Retinal pigment epithelial cell (primary cell): ENCODE measurements at regions not wholly inside any gene's neighbourhood (a gene's known extent, or its start where the extent isn't known, plus 50 kb on each side); places are given as distances from the start of the nearest gene placed in this dataset.

Experiments
- DNase-seq: peaks from one replicate; pipeline ENCODE4 v3.0.0-alpha.2; 2010; ENCODE audit warnings: low read depth
- H3K4me3 ChIP-seq: 2 replicates; pipeline ENCODE4 v1.5.1; 2011; ENCODE audit warnings: mild to moderate bottlenecking, low read length, control low read depth, moderate library complexity
- CTCF ChIP-seq: conservative IDR thresholded peaks from 2 replicates; pipeline ENCODE4 v1.5.1; 2011; ENCODE audit warnings: low read depth, low read length, control low read depth, inconsistent platforms

- DNase-seq: no peak
- no peak overlapping the region for H3K4me3 ChIP-seq
- TF ChIP-seq CTCF: no peak
These were observed 491.9 kb downstream of the IRS1 start for GRCh38 chr2:226307487-226308322.

- no peak for TF ChIP-seq CTCF
- DNase-seq: no peak
- no peak overlapping the region for H3K4me3 ChIP-seq
These were observed 492.7 kb downstream of the IRS1 start for GRCh38 chr2:226306969-226307368.

GRCh38 chr2:226304308-226304707 is 495.3 kb downstream of the IRS1 start:
- no peak for DNase-seq
- no peak for TF ChIP-seq CTCF
- no peak overlapping the region for H3K4me3 ChIP-seq

- TF ChIP-seq CTCF: no peak
- DNase-seq: no peak
- H3K4me3 ChIP-seq: no peak overlapping the region
These were observed 495.9 kb downstream of the IRS1 start for GRCh38 chr2:226303707-226304106.

GRCh38 chr2:226300196-226300886 is 499.3 kb downstream of the IRS1 start:
- DNase-seq: no peak
- no peak for TF ChIP-seq CTCF
- no peak overlapping the region for H3K4me3 ChIP-seq

- TF ChIP-seq CTCF: no peak
- no peak overlapping the region for H3K4me3 ChIP-seq
- no peak for DNase-seq
These were observed 499.8 kb downstream of the IRS1 start for GRCh38 chr2:226299771-226300170.

GRCh38 chr2:226295681-226296080 is 503.9 kb downstream of the IRS1 start:
- no peak overlapping the region for H3K4me3 ChIP-seq
- no peak for DNase-seq
- no peak for TF ChIP-seq CTCF
